Stromal cell of bone marrow (primary cell): ENCODE measurements at regions not wholly inside any gene's neighbourhood (a gene's known extent, or its start where the extent isn't known, plus 50 kb on each side); places are given as distances from the start of the nearest gene placed in this dataset.
A peak's percentile ranks its signal among the peaks of the same experiment; 100 is the strongest.

Source experiments
- DNase-seq: peaks from one replicate; pipeline ENCODE4 v3.0.0-alpha.2; 2012; ENCODE audit warnings: low read depth

- no peak for DNase-seq
These were observed 75.8 kb upstream of the SOD3 start for GRCh38 chr4:24719615-24720014.

GRCh38 chr4:24720436-24720835, 74.9 kb upstream of the SOD3 start:
- no peak for DNase-seq

GRCh38 chr4:24720979-24721378, 74.4 kb upstream of the SOD3 start:
- no peak for DNase-seq

- no peak for DNase-seq
These were observed 73.3 kb upstream of the SOD3 start for GRCh38 chr4:24722026-24722568.

- DNase-seq: no peak
These were observed 67.8 kb upstream of the SOD3 start for GRCh38 chr4:24727390-24728224.

GRCh38 chr4:24729119-24729730, 66.1 kb upstream of the SOD3 start:
- peak; percentile 38 for DNase-seq

- peak; percentile 89 for DNase-seq
These were observed 64.9 kb upstream of the SOD3 start for GRCh38 chr4:24730256-24731001.

- DNase-seq: no peak
These were observed 63.9 kb upstream of the SOD3 start for GRCh38 chr4:24731448-24731847.

GRCh38 chr4:24734511-24734910, 60.9 kb upstream of the SOD3 start:
- DNase-seq: peak; percentile 44

- DNase-seq: no peak
These were observed 59.3 kb upstream of the SOD3 start for GRCh38 chr4:24736066-24736465.

GRCh38 chr4:24741910-24742309, 53.5 kb upstream of the SOD3 start:
- no peak for DNase-seq

- DNase-seq: no peak
These were observed 53.0 kb upstream of the SOD3 start for GRCh38 chr4:24742335-24742734.

- no peak for DNase-seq
These were observed 52.6 kb upstream of the SOD3 start for GRCh38 chr4:24742773-24743172.

GRCh38 chr4:24743206-24743605, 52.2 kb upstream of the SOD3 start:
- no peak for DNase-seq

GRCh38 chr4:24743927-24744326, 51.4 kb upstream of the SOD3 start:
- DNase-seq: no peak

- DNase-seq: no peak
These were observed 50.0 kb upstream of the SOD3 start for GRCh38 chr4:24745172-24745895.
